ENCODE measurements at regions not wholly inside any gene's neighbourhood (a gene's known extent, or its start where the extent isn't known, plus 50 kb on each side); places are given as distances from the start of the nearest gene placed in this dataset.

DNA sequence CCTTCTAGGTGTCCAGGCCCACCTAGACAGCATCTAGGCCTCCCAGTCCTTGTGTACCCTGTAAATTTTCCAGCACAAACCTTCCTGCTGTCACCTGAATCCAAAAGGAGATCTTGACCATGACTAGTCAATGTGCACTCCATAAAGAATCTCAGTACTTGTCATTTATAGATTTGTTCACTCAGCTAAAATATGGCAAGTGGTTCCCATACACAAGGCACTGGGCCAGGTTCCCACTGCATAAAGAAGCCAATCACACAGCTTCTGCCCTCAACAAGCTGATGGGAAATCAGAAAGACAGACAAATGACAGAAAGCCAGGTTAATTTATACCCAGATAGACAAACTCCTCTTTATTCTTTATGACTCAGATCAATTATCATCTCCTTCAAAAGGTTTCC, 526.8 kb downstream of the CD83 start:
- Histone ChIP-seq H3K9me3 (ENCODE audit: control insufficient read depth, insufficient read depth, low read depth, low read length) (no peaks in the 10 kb centered on the region), H3K4me1 (ENCODE audit: control insufficient read depth, insufficient read depth, low read length) (peaks cover 4% of the 10 kb centered on the region), H3K4me3 (ENCODE audit: low read depth, low read length) (no peak overlapping the region), H3K27ac (ENCODE audit: extremely low read depth, low read depth, low read length) (no peak overlapping the region), H3K36me3 (ENCODE audit: control insufficient read depth in 2 of 2, insufficient read depth in 1 of 2, low read length in 2 of 2) (no peaks in the 10 kb centered on the region)
- POLR2A ChIA-PET: no interaction called here
- TF ChIP-seq ZNF19 (tag by site-specific recombination; IDR thresholded peaks at IDR 0.05; ENCODE audit: low read depth) (no peak), PRDM1 (tag by site-specific recombination; IDR thresholded peaks at IDR 0.05) (no peak), ZNF202 (tag by site-specific recombination; IDR thresholded peaks at IDR 0.05; ENCODE audit: borderline replicate concordance) (no peak), ZNF174 (tag by site-specific recombination; IDR thresholded peaks at IDR 0.05) (no peak), ZNF776 (tag by site-specific recombination; IDR thresholded peaks at IDR 0.05; ENCODE audit: borderline replicate concordance) (no peak), ZNF76 (tag by site-specific recombination; IDR thresholded peaks at IDR 0.05; ENCODE audit: borderline replicate concordance, low read depth) (no peak), ZNF211 (tag by site-specific recombination; IDR thresholded peaks at IDR 0.05; ENCODE audit: low read depth) (no peak)
- TF ChIP-seq, protein P1, sequence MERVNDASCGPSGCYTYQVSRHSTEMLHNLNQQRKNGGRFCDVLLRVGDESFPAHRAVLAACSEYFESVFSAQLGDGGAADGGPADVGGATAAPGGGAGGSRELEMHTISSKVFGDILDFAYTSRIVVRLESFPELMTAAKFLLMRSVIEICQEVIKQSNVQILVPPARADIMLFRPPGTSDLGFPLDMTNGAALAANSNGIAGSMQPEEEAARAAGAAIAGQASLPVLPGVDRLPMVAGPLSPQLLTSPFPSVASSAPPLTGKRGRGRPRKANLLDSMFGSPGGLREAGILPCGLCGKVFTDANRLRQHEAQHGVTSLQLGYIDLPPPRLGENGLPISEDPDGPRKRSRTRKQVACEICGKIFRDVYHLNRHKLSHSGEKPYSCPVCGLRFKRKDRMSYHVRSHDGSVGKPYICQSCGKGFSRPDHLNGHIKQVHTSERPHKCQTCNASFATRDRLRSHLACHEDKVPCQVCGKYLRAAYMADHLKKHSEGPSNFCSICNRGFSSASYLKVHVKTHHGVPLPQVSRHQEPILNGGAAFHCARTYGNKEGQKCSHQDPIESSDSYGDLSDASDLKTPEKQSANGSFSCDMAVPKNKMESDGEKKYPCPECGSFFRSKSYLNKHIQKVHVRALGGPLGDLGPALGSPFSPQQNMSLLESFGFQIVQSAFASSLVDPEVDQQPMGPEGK (tag by site-specific recombination; IDR thresholded peaks at IDR 0.05): no peak
- CTCF ChIA-PET: interaction anchor here (0.8 kb wide), 1 partner anchor 12 kb away, joined by 6 read pairs; no protein-coding TSS in a partner anchor

DNA sequence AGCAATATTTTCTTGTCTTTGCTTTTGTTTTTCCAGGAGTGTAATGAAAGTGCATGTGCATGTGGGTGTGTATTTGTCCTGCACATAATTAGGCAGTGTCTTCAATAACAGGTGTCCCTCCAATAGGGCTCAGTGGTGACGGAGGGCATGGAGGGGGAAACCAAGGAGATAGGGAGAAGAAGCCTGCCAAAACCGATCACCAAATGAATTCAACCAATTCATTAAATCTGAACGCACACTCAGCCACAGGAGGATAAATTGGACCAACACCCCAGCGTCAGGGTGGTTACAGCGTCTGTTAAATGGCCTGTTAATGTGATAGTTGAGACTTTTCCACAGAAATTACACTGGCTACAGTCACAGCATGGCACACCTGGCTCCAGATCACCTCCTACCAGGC, 527.6 kb downstream of the CD83 start:
- TF ChIP-seq, protein P2, sequence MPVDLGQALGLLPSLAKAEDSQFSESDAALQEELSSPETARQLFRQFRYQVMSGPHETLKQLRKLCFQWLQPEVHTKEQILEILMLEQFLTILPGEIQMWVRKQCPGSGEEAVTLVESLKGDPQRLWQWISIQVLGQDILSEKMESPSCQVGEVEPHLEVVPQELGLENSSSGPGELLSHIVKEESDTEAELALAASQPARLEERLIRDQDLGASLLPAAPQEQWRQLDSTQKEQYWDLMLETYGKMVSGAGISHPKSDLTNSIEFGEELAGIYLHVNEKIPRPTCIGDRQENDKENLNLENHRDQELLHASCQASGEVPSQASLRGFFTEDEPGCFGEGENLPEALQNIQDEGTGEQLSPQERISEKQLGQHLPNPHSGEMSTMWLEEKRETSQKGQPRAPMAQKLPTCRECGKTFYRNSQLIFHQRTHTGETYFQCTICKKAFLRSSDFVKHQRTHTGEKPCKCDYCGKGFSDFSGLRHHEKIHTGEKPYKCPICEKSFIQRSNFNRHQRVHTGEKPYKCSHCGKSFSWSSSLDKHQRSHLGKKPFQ (tag by site-specific recombination; IDR thresholded peaks at IDR 0.05): no peak
- TF ChIP-seq ZNF416 (tag by site-specific recombination; IDR thresholded peaks at IDR 0.05): no peak

DNA sequence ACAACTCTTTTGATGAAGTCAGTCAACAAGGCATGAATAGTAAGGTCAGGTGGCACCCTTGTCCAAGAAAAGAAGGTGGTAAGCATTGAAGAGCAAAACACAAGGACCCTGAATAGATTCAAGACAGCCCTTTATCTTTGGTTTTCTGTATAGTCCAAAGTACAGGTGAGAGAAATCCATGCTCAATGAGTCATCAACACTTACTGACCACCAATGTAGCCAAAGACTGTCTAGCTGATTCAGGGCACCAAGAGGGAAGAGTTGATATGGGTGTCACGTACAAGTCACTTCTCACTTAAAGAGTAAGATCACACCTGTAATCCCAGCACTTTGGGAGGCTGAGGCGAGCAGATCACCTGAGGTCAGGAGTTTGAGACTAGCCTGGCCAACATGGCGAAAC, 528.3 kb downstream of the CD83 start:
- no peaks in the 10 kb centered on the region for H3K36me3 ChIP-seq (ENCODE audit: control insufficient read depth in 2 of 2, insufficient read depth in 1 of 2, low read length in 2 of 2)
- ChIA-PET POLR2A (no interaction called here), CTCF (no interaction called here)
- H3K9me3 ChIP-seq (ENCODE audit: control insufficient read depth, insufficient read depth, low read depth, low read length): no peaks in the 10 kb centered on the region
- no peak overlapping the region for H3K4me3 ChIP-seq (ENCODE audit: low read depth, low read length)
- H3K27ac ChIP-seq (ENCODE audit: extremely low read depth, low read depth, low read length): no peak overlapping the region
- no peaks in the 10 kb centered on the region for H3K4me1 ChIP-seq (ENCODE audit: control insufficient read depth, insufficient read depth, low read length)
- TF ChIP-seq, protein P3, sequence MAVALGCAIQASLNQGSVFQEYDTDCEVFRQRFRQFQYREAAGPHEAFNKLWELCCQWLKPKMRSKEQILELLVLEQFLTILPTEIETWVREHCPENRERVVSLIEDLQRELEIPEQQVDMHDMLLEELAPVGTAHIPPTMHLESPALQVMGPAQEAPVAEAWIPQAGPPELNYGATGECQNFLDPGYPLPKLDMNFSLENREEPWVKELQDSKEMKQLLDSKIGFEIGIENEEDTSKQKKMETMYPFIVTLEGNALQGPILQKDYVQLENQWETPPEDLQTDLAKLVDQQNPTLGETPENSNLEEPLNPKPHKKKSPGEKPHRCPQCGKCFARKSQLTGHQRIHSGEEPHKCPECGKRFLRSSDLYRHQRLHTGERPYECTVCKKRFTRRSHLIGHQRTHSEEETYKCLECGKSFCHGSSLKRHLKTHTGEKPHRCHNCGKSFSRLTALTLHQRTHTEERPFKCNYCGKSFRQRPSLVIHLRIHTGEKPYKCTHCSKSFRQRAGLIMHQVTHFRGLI (tag by site-specific recombination; IDR thresholded peaks at IDR 0.05): no peak
- TF ChIP-seq WT1 (tag by site-specific recombination; IDR thresholded peaks at IDR 0.05): no peak
- no peak for TF ChIP-seq ZNF626 (tag by site-specific recombination; IDR thresholded peaks at IDR 0.05)
- TF ChIP-seq ZIC2 (tag by site-specific recombination; IDR thresholded peaks at IDR 0.05): no peak
- TF ChIP-seq ZNF426 (tag by site-specific recombination; IDR thresholded peaks at IDR 0.05): no peak
- TF ChIP-seq ZNF830 (tag by site-specific recombination; IDR thresholded peaks at IDR 0.05; ENCODE audit: low read depth): no peak
- no peak for TF ChIP-seq EGR2 (tag by site-specific recombination; IDR thresholded peaks at IDR 0.05; ENCODE audit: low read depth)
- no peak for TF ChIP-seq ZNF335 (tag by site-specific recombination; conservative IDR thresholded peaks at IDR 0.05)
- TF ChIP-seq, protein P4, sequence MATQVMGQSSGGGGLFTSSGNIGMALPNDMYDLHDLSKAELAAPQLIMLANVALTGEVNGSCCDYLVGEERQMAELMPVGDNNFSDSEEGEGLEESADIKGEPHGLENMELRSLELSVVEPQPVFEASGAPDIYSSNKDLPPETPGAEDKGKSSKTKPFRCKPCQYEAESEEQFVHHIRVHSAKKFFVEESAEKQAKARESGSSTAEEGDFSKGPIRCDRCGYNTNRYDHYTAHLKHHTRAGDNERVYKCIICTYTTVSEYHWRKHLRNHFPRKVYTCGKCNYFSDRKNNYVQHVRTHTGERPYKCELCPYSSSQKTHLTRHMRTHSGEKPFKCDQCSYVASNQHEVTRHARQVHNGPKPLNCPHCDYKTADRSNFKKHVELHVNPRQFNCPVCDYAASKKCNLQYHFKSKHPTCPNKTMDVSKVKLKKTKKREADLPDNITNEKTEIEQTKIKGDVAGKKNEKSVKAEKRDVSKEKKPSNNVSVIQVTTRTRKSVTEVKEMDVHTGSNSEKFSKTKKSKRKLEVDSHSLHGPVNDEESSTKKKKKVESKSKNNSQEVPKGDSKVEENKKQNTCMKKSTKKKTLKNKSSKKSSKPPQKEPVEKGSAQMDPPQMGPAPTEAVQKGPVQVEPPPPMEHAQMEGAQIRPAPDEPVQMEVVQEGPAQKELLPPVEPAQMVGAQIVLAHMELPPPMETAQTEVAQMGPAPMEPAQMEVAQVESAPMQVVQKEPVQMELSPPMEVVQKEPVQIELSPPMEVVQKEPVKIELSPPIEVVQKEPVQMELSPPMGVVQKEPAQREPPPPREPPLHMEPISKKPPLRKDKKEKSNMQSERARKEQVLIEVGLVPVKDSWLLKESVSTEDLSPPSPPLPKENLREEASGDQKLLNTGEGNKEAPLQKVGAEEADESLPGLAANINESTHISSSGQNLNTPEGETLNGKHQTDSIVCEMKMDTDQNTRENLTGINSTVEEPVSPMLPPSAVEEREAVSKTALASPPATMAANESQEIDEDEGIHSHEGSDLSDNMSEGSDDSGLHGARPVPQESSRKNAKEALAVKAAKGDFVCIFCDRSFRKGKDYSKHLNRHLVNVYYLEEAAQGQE (tag by site-specific recombination; IDR thresholded peaks at IDR 0.05): no peak
- TF ChIP-seq REPIN1 (tag by site-specific recombination; IDR thresholded peaks at IDR 0.05; ENCODE audit: low read depth): no peak
- TF ChIP-seq ZNF555 (tag by site-specific recombination; conservative IDR thresholded peaks at IDR 0.05): no peak
- no peak for TF ChIP-seq GLIS2 (tag by site-specific recombination; IDR thresholded peaks at IDR 0.05)
- no peak for TF ChIP-seq ZNF19 (tag by site-specific recombination; IDR thresholded peaks at IDR 0.05; ENCODE audit: low read depth)

More for the DNA sequence above, 527.6 kb downstream of the CD83 start:
- H3K9me3 ChIP-seq (ENCODE audit: control insufficient read depth, insufficient read depth, low read depth, low read length): no peaks in the 10 kb centered on the region
- ChIA-PET POLR2A (no interaction called here), CTCF (no interaction called here)
- 0 out of 2 replicates have a peak, but pooled peaks cover 1% of the 10 kb centered on the region for H3K4me1 ChIP-seq (ENCODE audit: control insufficient read depth, insufficient read depth, low read length)
- no peak overlapping the region for H3K4me3 ChIP-seq (ENCODE audit: low read depth, low read length)
- H3K27ac ChIP-seq (ENCODE audit: extremely low read depth, low read depth, low read length): no peak overlapping the region
- no peaks in the 10 kb centered on the region for H3K36me3 ChIP-seq (ENCODE audit: control insufficient read depth in 2 of 2, insufficient read depth in 1 of 2, low read length in 2 of 2)
